PC-3 (cell line): ENCODE measurements at regions not wholly inside any gene's neighbourhood (a gene's known extent, or its start where the extent isn't known, plus 50 kb on each side); places are given as distances from the start of the nearest gene placed in this dataset.

Source experiments
- ATAC-seq: fragments of 200-7000 bp; cut with Tn5 transposase; 2 replicates; pipeline ENCODE4 v1.9.1; 2020; ENCODE audit warnings: mild to moderate bottlenecking, moderate library complexity
- BruUV-seq: library from RNA; stranded (reverse); fragments of 400-500 nt; replicated peaks from 2 replicates; lab custom pipeline; 2021; lab: Mats Ljungman, UMichigan
- CTCF ChIA-PET: fragments of 300-600 bp; sonication (Branson Sonifier 250); formaldehyde crosslinking; loops from one replicate; lab custom pipeline; 2022; ENCODE audit warnings: antibody characterized with exemption; lab: Charles Lee
- POLR2A ChIA-PET: fragments of 300-600 bp; sonication (Branson Sonifier 250); formaldehyde crosslinking; loops from one replicate; lab custom pipeline; 2022; ENCODE audit warnings: antibody characterized with exemption; ENCODE audit not compliant: unreplicated experiment; lab: Charles Lee
- DNase-seq: peaks from one replicate; pipeline ENCODE4 v3.0.0-alpha.2; 2015
- H2AFZ ChIP-seq: fragments of 300-600 bp; sonication (generic); 2 replicates; pipeline ENCODE4 v1.6.0; 2016; ENCODE audit warnings: antibody characterized with exemption, low read length
- H3F3A ChIP-seq: fragments of 300-600 bp; sonication (generic); one replicate; pipeline ENCODE4 v1.6.0; 2017; ENCODE audit warnings: antibody characterized with exemption, low read length, control low read depth, mild to moderate bottlenecking; ENCODE audit not compliant: unreplicated experiment
- H3K27ac ChIP-seq: fragments of 300-600 bp; sonication (generic); 2 replicates; pipeline ENCODE4 v1.5.1; 2016; ENCODE audit warnings: mild to moderate bottlenecking, low read length
- H3K27me3 ChIP-seq: fragments of 300-600 bp; sonication (generic); 2 replicates; pipeline ENCODE4 v1.6.1; 2016; ENCODE audit warnings: low read length, mixed read lengths
- H3K36me3 ChIP-seq: fragments of 300-600 bp; sonication (generic); 2 replicates; pipeline ENCODE4 v1.6.1; 2016; ENCODE audit warnings: low read depth, mixed run types, low read length, mixed read lengths
- H3K4me1 ChIP-seq: fragments of 300-600 bp; sonication (generic); 2 replicates; pipeline ENCODE4 v1.5.1; 2016; ENCODE audit warnings: low read length; ENCODE audit not compliant: insufficient read depth
- H3K4me2 ChIP-seq: fragments of 300-600 bp; sonication (generic); 2 replicates; pipeline ENCODE4 v1.6.0; 2016; ENCODE audit warnings: low read length
- H3K4me3 ChIP-seq: fragments of 300-600 bp; sonication (generic); 2 replicates; pipeline ENCODE4 v1.5.1; 2016; ENCODE audit warnings: mild to moderate bottlenecking, low read length, mixed read lengths
- H3K79me2 ChIP-seq: fragments of 300-600 bp; sonication (generic); 2 replicates; pipeline ENCODE4 v1.6.1; 2017; ENCODE audit warnings: low read length, mixed read lengths
- H3K9ac ChIP-seq: fragments of 300-600 bp; sonication (generic); 2 replicates; pipeline ENCODE4 v1.6.0; 2016; ENCODE audit warnings: mild to moderate bottlenecking, low read length
- H3K9me2 ChIP-seq: fragments of 300-600 bp; sonication (generic); replicated peaks from 2 replicates; pipeline ENCODE4 v1.6.1; 2016; ENCODE audit warnings: mixed run types, low read length, mixed read lengths
- H3K9me3 ChIP-seq: fragments of 300-600 bp; sonication (generic); 2 replicates; pipeline ENCODE4 v1.6.1; 2016; ENCODE audit warnings: low read length, mixed read lengths
- H4K20me1 ChIP-seq: fragments of 300-600 bp; sonication (generic); 2 replicates; pipeline ENCODE4 v1.6.1; 2016; ENCODE audit warnings: low read length, mixed read lengths
- EZH2 ChIP-seq: fragments of 300-600 bp; sonication (generic); IDR thresholded peaks from one replicate; pipeline ENCODE4 v1.6.1; 2017; ENCODE audit warnings: antibody characterized with exemption, mild to moderate bottlenecking, low read length; ENCODE audit not compliant: unreplicated experiment
- EZH2phosphoT487 ChIP-seq: fragments of 300-600 bp; sonication (generic); IDR thresholded peaks from 2 replicates; pipeline ENCODE4 v1.6.1; 2018; ENCODE audit warnings: mild to moderate bottlenecking, antibody characterized with exemption, low read length, borderline replicate concordance
- intact Hi-C: fragments of 100-400 bp; cut with micrococcal nuclease; formaldehyde crosslinking; loops from 2 replicates; pipeline ENCODE4 v1.9.0; 2023
- TF ChIP-seq, protein P1 (sequence below): fragments of 300-600 bp; sonication (generic); conservative IDR thresholded peaks from 2 replicates; pipeline ENCODE4 v1.5.1; 2017; ENCODE audit warnings: antibody characterized with exemption, low read depth, mild to moderate bottlenecking, low read length

DNA sequence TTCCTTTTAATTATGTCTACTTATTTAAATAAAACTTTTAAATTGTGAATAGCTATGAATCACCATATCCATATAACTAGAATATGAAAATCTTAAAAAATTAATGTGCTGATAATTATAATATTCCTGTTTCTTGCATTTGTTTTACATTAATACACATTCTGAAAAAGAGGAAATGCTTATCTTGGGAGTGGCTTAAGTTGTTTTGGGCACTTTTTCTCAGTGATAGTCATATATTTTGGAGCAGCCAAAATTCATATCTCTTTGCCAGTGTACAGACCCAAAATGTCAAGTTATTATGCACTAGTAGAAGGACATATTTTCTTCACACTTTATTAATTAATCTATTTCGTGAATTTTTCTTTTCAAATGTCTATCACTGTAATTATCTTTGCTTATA, 838.5 kb downstream of the USP25 start:
- DNase-seq (no peak), ATAC-seq (no peak)
- H3K79me2 ChIP-seq: no peaks in the 10 kb centered on the region
- H3K9ac ChIP-seq: no peak overlapping the region
- no peaks in the 10 kb centered on the region for H4K20me1 ChIP-seq
- H3F3A ChIP-seq: no peaks in the 10 kb centered on the region
- CTCF ChIA-PET: no interaction called here
- H3K4me2 ChIP-seq: no peak overlapping the region
- H3K9me2 ChIP-seq: no peaks in the 10 kb centered on the region
- BruUV-seq: no TSS peak
- H2AFZ ChIP-seq: no peak overlapping the region
- no peaks in the 10 kb centered on the region for H3K36me3 ChIP-seq
- POLR2A ChIA-PET: no interaction called here
- H3K9me3 ChIP-seq: no peaks in the 10 kb centered on the region
- no peak overlapping the region for H3K4me3 ChIP-seq
- no peaks in the 10 kb centered on the region for H3K27me3 ChIP-seq
- peaks cover 6% of the 10 kb centered on the region; the same call in 1 of the 2 replicates for H3K4me1 ChIP-seq
- TF ChIP-seq EZH2phosphoT487 (no peak), EZH2 (no peak)
- TF ChIP-seq, protein P1, sequence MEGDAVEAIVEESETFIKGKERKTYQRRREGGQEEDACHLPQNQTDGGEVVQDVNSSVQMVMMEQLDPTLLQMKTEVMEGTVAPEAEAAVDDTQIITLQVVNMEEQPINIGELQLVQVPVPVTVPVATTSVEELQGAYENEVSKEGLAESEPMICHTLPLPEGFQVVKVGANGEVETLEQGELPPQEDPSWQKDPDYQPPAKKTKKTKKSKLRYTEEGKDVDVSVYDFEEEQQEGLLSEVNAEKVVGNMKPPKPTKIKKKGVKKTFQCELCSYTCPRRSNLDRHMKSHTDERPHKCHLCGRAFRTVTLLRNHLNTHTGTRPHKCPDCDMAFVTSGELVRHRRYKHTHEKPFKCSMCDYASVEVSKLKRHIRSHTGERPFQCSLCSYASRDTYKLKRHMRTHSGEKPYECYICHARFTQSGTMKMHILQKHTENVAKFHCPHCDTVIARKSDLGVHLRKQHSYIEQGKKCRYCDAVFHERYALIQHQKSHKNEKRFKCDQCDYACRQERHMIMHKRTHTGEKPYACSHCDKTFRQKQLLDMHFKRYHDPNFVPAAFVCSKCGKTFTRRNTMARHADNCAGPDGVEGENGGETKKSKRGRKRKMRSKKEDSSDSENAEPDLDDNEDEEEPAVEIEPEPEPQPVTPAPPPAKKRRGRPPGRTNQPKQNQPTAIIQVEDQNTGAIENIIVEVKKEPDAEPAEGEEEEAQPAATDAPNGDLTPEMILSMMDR: no peak
- intact Hi-C loops: no loop called here
- no peak overlapping the region for H3K27ac ChIP-seq

DNA sequence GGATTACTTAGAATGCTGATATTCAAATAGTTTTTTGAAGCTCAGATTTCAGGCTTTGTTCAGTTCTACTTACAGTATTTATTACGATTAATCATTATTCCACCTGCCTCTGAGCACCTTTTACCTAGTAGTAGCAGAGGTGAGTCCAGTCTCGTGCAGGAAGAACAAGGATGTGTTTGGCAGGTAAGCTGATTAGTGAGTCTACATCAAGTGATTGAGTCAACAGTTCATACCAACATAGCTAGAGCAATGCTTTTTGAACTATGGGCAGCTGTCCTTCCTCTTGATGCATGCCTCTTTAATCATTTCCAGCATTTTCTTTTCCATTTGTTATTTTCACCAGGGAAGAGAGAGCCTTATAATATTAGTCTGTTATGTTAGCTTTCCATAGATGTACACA, 838.9 kb downstream of the USP25 start:
- no peaks in the 10 kb centered on the region for H3F3A ChIP-seq
- ATAC-seq: no peak
- H3K9ac ChIP-seq: no peak overlapping the region
- no peaks in the 10 kb centered on the region for H3K9me2 ChIP-seq
- no peaks in the 10 kb centered on the region for H4K20me1 ChIP-seq
- no peak overlapping the region for H3K4me3 ChIP-seq
- no peak overlapping the region for H3K27ac ChIP-seq
- TF ChIP-seq EZH2phosphoT487 (no peak), EZH2 (no peak)
- TF ChIP-seq, protein P1: no peak
- H3K79me2 ChIP-seq: no peaks in the 10 kb centered on the region
- H3K4me1 ChIP-seq: peaks cover 6% of the 10 kb centered on the region; the same call in 1 of the 2 replicates
- no peak overlapping the region for H2AFZ ChIP-seq
- ChIA-PET POLR2A (no interaction called here), CTCF (no interaction called here)
- no peaks in the 10 kb centered on the region for H3K36me3 ChIP-seq
- DNase-seq: no peak
- BruUV-seq: no TSS peak
- intact Hi-C loops: no loop called here
- H3K27me3 ChIP-seq: no peaks in the 10 kb centered on the region
- no peak overlapping the region for H3K4me2 ChIP-seq
- H3K9me3 ChIP-seq: no peaks in the 10 kb centered on the region

DNA sequence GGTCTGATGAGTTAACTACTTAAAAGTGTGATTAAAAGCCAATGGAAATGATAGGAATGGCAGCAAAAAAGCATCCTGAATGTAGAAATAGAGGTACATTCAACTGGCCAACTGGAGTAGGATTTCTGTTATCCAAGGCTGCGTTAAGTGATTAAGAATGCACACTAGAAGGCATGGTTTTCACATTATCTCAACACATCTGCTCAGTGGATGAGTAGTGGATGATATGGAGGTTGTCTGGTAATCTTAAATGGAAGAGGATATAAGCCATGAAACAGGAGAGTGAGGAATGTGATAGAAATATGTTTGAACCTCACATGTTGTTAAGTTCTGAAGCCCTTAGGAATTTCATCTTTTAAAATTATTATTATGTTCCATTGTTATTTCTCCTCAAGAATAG, 839.9 kb downstream of the USP25 start:
- Histone ChIP-seq H3F3A (no peaks in the 10 kb centered on the region), H3K9ac (no peak overlapping the region), H3K27ac (no peak overlapping the region), H2AFZ (0 out of 2 replicates have a peak overlapping the region, but pooled peaks have one; percentile 39), H3K79me2 (no peaks in the 10 kb centered on the region), H3K4me2 (no peak overlapping the region), H3K9me2 (no peaks in the 10 kb centered on the region), H4K20me1 (no peaks in the 10 kb centered on the region), H3K9me3 (no peaks in the 10 kb centered on the region), H3K4me3 (no peak overlapping the region), H3K27me3 (no peaks in the 10 kb centered on the region), H3K36me3 (no peaks in the 10 kb centered on the region), H3K4me1 (peaks cover 6% of the 10 kb centered on the region; the same call in 1 of the 2 replicates)
- BruUV-seq: no TSS peak
- ChIA-PET POLR2A (no interaction called here), CTCF (no interaction called here)
- no peak for DNase-seq
- TF ChIP-seq, protein P1: no peak
- TF ChIP-seq EZH2phosphoT487: no peak
- no peak for TF ChIP-seq EZH2
- intact Hi-C loops: no loop called here
- ATAC-seq: no peak
